Neural cell (in vitro differentiated cells): ENCODE measurements at regions not wholly inside any gene's neighbourhood (a gene's known extent, or its start where the extent isn't known, plus 50 kb on each side); places are given as distances from the start of the nearest gene placed in this dataset.

Experiments used
- H2AFZ ChIP-seq: fragments of 200-600, 300-800 bp; sonication (generic), shearing (Covaris generic); 2 replicates; pipeline ENCODE4 v1.6.0; 2014; ENCODE audit warnings: low read depth, mild to moderate bottlenecking, antibody characterized with exemption, low read length, moderate library complexity
- H3F3A ChIP-seq: fragments of 200-600 bp; shearing (Covaris generic); 2 replicates; pipeline ENCODE4 v1.6.1; 2016; ENCODE audit warnings: mild to moderate bottlenecking, moderate library complexity, mixed read lengths, antibody characterized with exemption, low read length; ENCODE audit not compliant: insufficient read depth, poor library complexity, severe bottlenecking
- H3K27ac ChIP-seq: fragments of 200-600, 300-800 bp; sonication (generic), shearing (Covaris generic); 2 replicates; pipeline ENCODE4 v1.5.1; 2014; ENCODE audit warnings: mild to moderate bottlenecking, low read length, moderate library complexity
- H3K27me3 ChIP-seq: fragments of 300-800, 200-600 bp; sonication (generic), shearing (Covaris generic); 2 replicates; pipeline ENCODE4 v1.6.0; 2014; ENCODE audit warnings: mild to moderate bottlenecking, low read depth, low read length, moderate library complexity; ENCODE audit not compliant: insufficient read depth
- H3K36me3 ChIP-seq: fragments of 300-800, 200-600 bp; sonication (generic), shearing (Covaris generic); 2 replicates; pipeline ENCODE4 v1.5.1; 2014; ENCODE audit warnings: mild to moderate bottlenecking, antibody characterized with exemption, low read length, moderate library complexity; ENCODE audit not compliant: insufficient read depth
- H3K4me2 ChIP-seq: fragments of 300-800, 200-600 bp; sonication (generic), shearing (Covaris generic); 2 replicates; pipeline ENCODE4 v1.6.0; 2014; ENCODE audit warnings: mild to moderate bottlenecking, low read length
- H3K4me3 ChIP-seq: fragments of 300-800, 200-600 bp; sonication (generic), shearing (Covaris generic); 2 replicates; pipeline ENCODE4 v1.5.1; 2014; ENCODE audit warnings: mild to moderate bottlenecking, low read length, moderate library complexity
- H3K79me2 ChIP-seq: fragments of 200-600 bp; shearing (Covaris generic); replicated peaks from 2 replicates; pipeline ENCODE4 v1.6.0; 2014; ENCODE audit warnings: mild to moderate bottlenecking, low read length, moderate library complexity; ENCODE audit not compliant: insufficient read depth
- H3K9ac ChIP-seq: fragments of 300-800, 200-600 bp; sonication (generic), shearing (Covaris generic); 2 replicates; pipeline ENCODE4 v1.6.1; 2016; ENCODE audit warnings: mild to moderate bottlenecking, low read length, mixed read lengths
- H3K9me2 ChIP-seq: fragments of 200-600 bp; shearing (Covaris generic); 2 replicates; pipeline ENCODE4 v1.6.1; 2016; ENCODE audit warnings: mild to moderate bottlenecking, low read length, mixed read lengths; ENCODE audit not compliant: insufficient read depth
- H3K9me3 ChIP-seq: fragments of 200-600, 300-800 bp; sonication (generic), shearing (Covaris generic); 2 replicates; pipeline ENCODE4 v1.6.1; 2016; ENCODE audit warnings: mild to moderate bottlenecking, mixed run types, low read length, moderate library complexity, mixed read lengths
- H4K20me1 ChIP-seq: fragments of 200-600 bp; shearing (Covaris generic); 2 replicates; pipeline ENCODE4 v1.6.1; 2016; ENCODE audit warnings: mild to moderate bottlenecking, mixed run types; ENCODE audit not compliant: insufficient read depth
- CTCF ChIP-seq: fragments of 450-650 bp; IDR thresholded peaks from 2 replicates; pipeline ENCODE4 v1.5.1; 2014; ENCODE audit warnings: antibody characterized with exemption, mild to moderate bottlenecking, moderate library complexity; ENCODE audit not compliant: poor library complexity, severe bottlenecking
- EP300 ChIP-seq: fragments of 450-650 bp; conservative IDR thresholded peaks from 2 replicates; pipeline ENCODE4 v1.6.1; 2014; ENCODE audit warnings: antibody characterized with exemption, mild to moderate bottlenecking, moderate library complexity; ENCODE audit not compliant: poor library complexity, severe bottlenecking
- EZH2 ChIP-seq: fragments of 200-600, 300-800 bp; shearing (Covaris generic), sonication (generic); IDR thresholded peaks from 2 replicates; pipeline ENCODE4 v1.6.1; 2014; ENCODE audit warnings: antibody characterized with exemption, low read length, borderline replicate concordance, mild to moderate bottlenecking; ENCODE audit not compliant: insufficient read depth, poor library complexity, severe bottlenecking
- MXI1 ChIP-seq: fragments of 450-650 bp; conservative IDR thresholded peaks from 2 replicates; pipeline ENCODE4 v1.6.1; 2014; ENCODE audit warnings: antibody characterized with exemption, mild to moderate bottlenecking; ENCODE audit not compliant: poor library complexity, severe bottlenecking
- POLR2AphosphoS5 ChIP-seq: IDR thresholded peaks from 2 replicates; pipeline ENCODE4 v1.6.1; 2012
- RAD21 ChIP-seq: fragments of 450-650 bp; conservative IDR thresholded peaks from 2 replicates; pipeline ENCODE4 v1.6.1; 2014; ENCODE audit warnings: antibody characterized with exemption, mild to moderate bottlenecking, moderate library complexity
- REST ChIP-seq: IDR thresholded peaks from 2 replicates; pipeline ENCODE4 v1.6.1; 2012; ENCODE audit warnings: borderline replicate concordance
- SMC3 ChIP-seq: fragments of 450-650 bp; conservative IDR thresholded peaks from 2 replicates; pipeline ENCODE4 v1.6.1; 2014; ENCODE audit warnings: antibody characterized with exemption, mild to moderate bottlenecking, moderate library complexity; ENCODE audit not compliant: poor library complexity
- TAF1 ChIP-seq: IDR thresholded peaks from 2 replicates; pipeline ENCODE4 v1.6.1; 2012; ENCODE audit warnings: low read depth

- TF ChIP-seq RAD21 (no peak), EP300 (no peak), CTCF (no peak), TAF1 (no peak), EZH2 (no peak), POLR2AphosphoS5 (no peak), SMC3 (no peak), MXI1 (no peak), REST (no peak)
- Histone ChIP-seq H3K4me2 (no peak overlapping the region), H3K79me2 (no peaks in the 10 kb centered on the region), H3K27me3 (no peaks in the 10 kb centered on the region), H2AFZ (no peak overlapping the region), H3K27ac (no peak overlapping the region), H3F3A (peaks cover under 1% of the 10 kb centered on the region), H4K20me1 (no peaks in the 10 kb centered on the region), H3K9me3 (no peaks in the 10 kb centered on the region), H3K4me3 (no peak overlapping the region), H3K36me3 (no peaks in the 10 kb centered on the region), H3K9me2 (no peaks in the 10 kb centered on the region), H3K9ac (no peak overlapping the region)
Measured at GRCh38 chr9:99416007-99416406, 193.9 kb downstream of the SEC61B start.

- H3K9me3 ChIP-seq = no peaks in the 10 kb centered on the region
- no peaks in the 10 kb centered on the region for H4K20me1 ChIP-seq
- no peak overlapping the region for H3K27ac ChIP-seq
- H3K27me3 ChIP-seq = no peaks in the 10 kb centered on the region
- H3F3A ChIP-seq = no peaks in the 10 kb centered on the region
- H3K9ac ChIP-seq = no peak overlapping the region
- H2AFZ ChIP-seq = no peak overlapping the region
- H3K9me2 ChIP-seq = no peaks in the 10 kb centered on the region
- no peak overlapping the region for H3K4me2 ChIP-seq
- no peaks in the 10 kb centered on the region for H3K79me2 ChIP-seq
- H3K36me3 ChIP-seq = no peaks in the 10 kb centered on the region
- TF ChIP-seq EP300 (no peak), TAF1 (no peak), CTCF (no peak), SMC3 (no peak), EZH2 (no peak)
- H3K4me3 ChIP-seq = no peak overlapping the region
Measured at GRCh38 chr9:99419070-99419469, 197.0 kb downstream of the SEC61B start.
